Rectal smooth muscle tissue (tissue), 1 donor: ENCODE measurements at regions not wholly inside any gene's neighbourhood (a gene's known extent, or its start where the extent isn't known, plus 50 kb on each side); places are given as distances from the start of the nearest gene placed in this dataset.
"Not testable (repeated sequence)": the region's sequence is repeated elsewhere in the genome, so short reads cannot be mapped to it uniquely, and the experiment has no call there.

Experiments
- H3K27ac ChIP-seq: one replicate; pipeline ENCODE4 v1.7.0; 2013; ENCODE audit warnings: low read depth, low read length, inconsistent platforms
- H3K27me3 ChIP-seq: one replicate; pipeline ENCODE4 v1.7.0; 2013; ENCODE audit warnings: low read length; ENCODE audit not compliant: control insufficient read depth, insufficient read depth
- H3K36me3 ChIP-seq: one replicate; pipeline ENCODE4 v1.7.0; 2013; ENCODE audit warnings: low read length; ENCODE audit not compliant: control insufficient read depth, insufficient read depth
- H3K4me1 ChIP-seq: one replicate; pipeline ENCODE4 v1.7.0; 2013; ENCODE audit warnings: low read length; ENCODE audit not compliant: control insufficient read depth, insufficient read depth
- H3K4me3 ChIP-seq: one replicate; pipeline ENCODE4 v1.7.0; 2013; ENCODE audit warnings: low read length
- H3K9ac ChIP-seq: one replicate; pipeline ENCODE4 v1.7.0; 2013; ENCODE audit warnings: low read length

DNA sequence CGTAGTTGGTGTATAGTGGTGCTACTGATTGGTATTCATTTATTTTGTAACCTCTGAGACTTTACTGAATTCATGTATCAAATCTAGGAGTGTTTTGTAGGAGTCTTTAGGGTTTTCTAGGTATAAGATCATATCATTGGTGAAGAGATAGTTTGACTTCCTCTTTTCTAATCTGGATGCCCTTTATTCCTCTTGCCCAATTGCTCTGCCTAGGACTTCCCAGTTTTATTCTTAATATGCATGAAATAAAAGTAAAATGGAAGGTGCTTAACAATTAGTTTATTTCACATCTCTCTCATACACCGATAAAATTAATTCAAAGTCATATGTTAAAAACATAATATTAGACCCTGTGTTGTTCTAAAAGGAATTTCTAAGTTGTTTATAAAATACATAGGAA lies 95.2 kb downstream of the CCDC74A start:
- not testable (repeated sequence) for H3K27ac ChIP-seq, H3K4me3 ChIP-seq, H3K4me1 ChIP-seq, H3K27me3 ChIP-seq, H3K36me3 ChIP-seq, H3K9ac ChIP-seq

- not testable (repeated sequence) for H3K27me3 ChIP-seq, H3K4me3 ChIP-seq, H3K27ac ChIP-seq, H3K36me3 ChIP-seq, H3K9ac ChIP-seq, H3K4me1 ChIP-seq
Measured at GRCh38 chr2:131626011-131626410, 98.3 kb downstream of the CCDC74A start.

GRCh38 chr2:131626565-131626964 lies 98.9 kb downstream of the CCDC74A start:
- H3K27ac ChIP-seq: not testable (repeated sequence)

GRCh38 chr2:131627777-131628176 lies 100.1 kb downstream of the CCDC74A start:
- H3K27me3 ChIP-seq, H3K27ac ChIP-seq, H3K4me1 ChIP-seq, H3K36me3 ChIP-seq, H3K9ac ChIP-seq, H3K4me3 ChIP-seq: not testable (repeated sequence)

More at GRCh38 chr2:131626565-131626964, 98.9 kb downstream of the CCDC74A start:
- H3K4me1 ChIP-seq, H3K4me3 ChIP-seq, H3K27me3 ChIP-seq, H3K36me3 ChIP-seq, H3K9ac ChIP-seq: not testable (repeated sequence)

DNA sequence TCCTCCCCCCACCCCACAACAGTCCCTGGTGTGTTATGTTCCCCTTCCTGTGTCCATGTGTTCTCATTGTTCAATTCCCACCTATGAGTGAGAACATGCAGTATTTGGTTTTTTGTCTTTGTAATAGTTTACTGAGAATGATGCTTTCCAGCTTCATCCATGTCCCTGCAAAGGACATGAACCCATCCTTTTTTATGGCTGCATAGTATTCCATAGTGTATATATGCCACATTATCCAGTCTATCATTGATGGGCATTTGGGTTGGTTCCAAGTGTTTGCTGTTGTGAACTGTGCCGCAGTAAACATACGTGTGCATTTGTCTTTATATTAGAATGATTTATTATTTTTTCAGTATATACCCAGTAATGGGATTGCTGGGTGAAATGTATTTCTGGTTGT lies 104.0 kb downstream of the CCDC74A start:
- not testable (repeated sequence) for H3K9ac ChIP-seq, H3K4me3 ChIP-seq

GRCh38 chr2:131633405-131633804 lies 105.7 kb downstream of the CCDC74A start:
- not testable (repeated sequence) for H3K9ac ChIP-seq, H3K27me3 ChIP-seq, H3K4me3 ChIP-seq, H3K4me1 ChIP-seq, H3K27ac ChIP-seq, H3K36me3 ChIP-seq

More for the DNA sequence above, 104.0 kb downstream of the CCDC74A start:
- not testable (repeated sequence) for H3K4me1 ChIP-seq, H3K36me3 ChIP-seq, H3K27me3 ChIP-seq, H3K27ac ChIP-seq

DNA sequence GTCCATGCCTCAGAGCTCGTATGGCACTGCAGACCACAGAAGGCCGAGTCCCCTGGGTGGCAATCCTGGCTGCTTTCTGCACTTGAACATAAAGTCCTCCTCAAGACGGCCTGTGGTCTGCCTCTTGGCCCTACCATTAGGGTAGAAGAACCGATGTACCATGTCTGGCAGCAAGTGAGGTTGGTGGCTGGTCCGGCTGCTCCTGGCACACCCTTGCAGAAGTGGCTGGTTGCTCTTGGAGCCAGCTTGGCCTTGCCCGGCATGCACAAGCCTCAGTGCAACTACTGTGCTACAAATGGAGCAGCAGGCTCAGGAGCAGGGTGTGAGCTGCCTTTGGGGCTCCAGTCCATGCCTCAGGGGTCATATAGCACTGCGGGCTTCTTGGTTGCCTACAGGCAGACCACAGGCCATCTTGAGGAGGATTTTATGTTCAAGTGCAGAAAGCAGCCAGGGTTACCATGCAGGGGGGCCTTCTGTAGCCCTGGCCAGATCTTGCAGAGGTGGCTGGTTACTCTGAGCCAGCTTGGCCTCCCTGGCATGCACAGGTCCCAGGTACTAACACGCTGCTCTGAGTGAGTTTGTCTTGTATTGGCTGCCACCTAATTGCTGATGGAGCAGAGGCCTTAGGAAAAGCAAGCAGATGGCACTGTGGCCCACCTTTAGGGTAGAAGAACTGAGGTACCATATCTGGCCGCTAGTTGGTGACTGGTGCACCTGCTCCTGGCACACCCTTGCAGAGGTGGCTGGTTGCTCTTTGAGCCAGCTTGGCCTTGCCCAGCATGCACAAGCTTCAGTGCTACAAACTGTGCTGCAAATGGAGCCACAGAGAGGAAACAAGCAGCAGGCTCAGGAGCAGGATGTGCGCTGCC lies 106.4 kb downstream of the CCDC74A start:
- not testable (repeated sequence) for H3K27ac ChIP-seq, H3K27me3 ChIP-seq, H3K36me3 ChIP-seq, H3K9ac ChIP-seq, H3K4me3 ChIP-seq, H3K4me1 ChIP-seq

GRCh38 chr2:131635611-131636010 lies 107.9 kb downstream of the CCDC74A start:
- no peaks in the 10 kb centered on the region for H3K36me3 ChIP-seq
- H3K27ac ChIP-seq: no peak overlapping the region
- no peak overlapping the region for H3K4me3 ChIP-seq
- no peak overlapping the region for H3K9ac ChIP-seq
- no peaks in the 10 kb centered on the region for H3K4me1 ChIP-seq
- no peaks in the 10 kb centered on the region for H3K27me3 ChIP-seq

GRCh38 chr2:131636704-131637308 lies 109.1 kb downstream of the CCDC74A start:
- H3K27me3 ChIP-seq, H3K4me1 ChIP-seq, H3K27ac ChIP-seq, H3K4me3 ChIP-seq, H3K36me3 ChIP-seq, H3K9ac ChIP-seq: not testable (repeated sequence)

- H3K36me3 ChIP-seq, H3K4me1 ChIP-seq, H3K27me3 ChIP-seq, H3K9ac ChIP-seq, H3K4me3 ChIP-seq, H3K27ac ChIP-seq: not testable (repeated sequence)
Measured at GRCh38 chr2:131639001-131639620, 111.4 kb downstream of the CCDC74A start.

DNA sequence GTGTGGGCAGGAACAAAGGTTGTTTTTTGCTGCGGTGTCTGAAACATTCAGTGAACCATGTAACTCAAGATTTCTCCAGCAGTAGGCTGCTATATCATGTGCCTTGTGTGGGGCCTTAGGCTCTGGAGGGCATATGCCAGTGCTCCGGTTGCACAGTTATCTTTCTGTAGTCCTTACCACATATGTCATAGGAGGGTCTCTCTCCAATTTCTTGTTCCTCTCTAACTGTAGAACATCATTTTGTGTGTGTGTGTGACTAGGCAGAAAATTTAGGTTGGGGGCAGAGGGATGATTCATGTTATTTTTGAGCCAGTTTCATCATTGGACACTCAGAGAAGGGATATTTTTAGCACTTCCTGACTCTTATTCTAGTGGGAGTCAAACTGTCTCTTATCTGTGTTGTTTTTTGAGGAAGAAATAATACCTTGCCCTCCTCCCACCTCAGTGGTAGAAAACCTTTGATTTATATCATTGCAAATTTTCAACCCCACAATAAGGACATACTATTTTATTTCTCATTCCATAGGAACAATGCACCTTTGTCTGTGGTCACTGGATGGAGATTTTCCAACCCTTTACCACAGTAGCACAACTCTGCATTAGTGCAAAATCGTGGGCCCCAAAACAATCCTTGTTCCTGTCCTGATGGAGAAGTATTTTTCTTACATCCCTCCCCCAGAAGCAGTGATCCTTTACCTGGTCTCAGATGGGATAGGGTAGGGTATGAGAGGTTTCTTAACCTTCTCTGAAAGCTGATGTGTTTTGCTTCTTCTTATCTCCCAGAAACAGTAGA lies 113.9 kb downstream of the CCDC74A start:
- Histone ChIP-seq H3K27me3 (no peaks in the 10 kb centered on the region), H3K4me3 (no peak overlapping the region), H3K27ac (no peak overlapping the region), H3K9ac (no peak overlapping the region), H3K4me1 (no peaks in the 10 kb centered on the region), H3K36me3 (no peaks in the 10 kb centered on the region)

DNA sequence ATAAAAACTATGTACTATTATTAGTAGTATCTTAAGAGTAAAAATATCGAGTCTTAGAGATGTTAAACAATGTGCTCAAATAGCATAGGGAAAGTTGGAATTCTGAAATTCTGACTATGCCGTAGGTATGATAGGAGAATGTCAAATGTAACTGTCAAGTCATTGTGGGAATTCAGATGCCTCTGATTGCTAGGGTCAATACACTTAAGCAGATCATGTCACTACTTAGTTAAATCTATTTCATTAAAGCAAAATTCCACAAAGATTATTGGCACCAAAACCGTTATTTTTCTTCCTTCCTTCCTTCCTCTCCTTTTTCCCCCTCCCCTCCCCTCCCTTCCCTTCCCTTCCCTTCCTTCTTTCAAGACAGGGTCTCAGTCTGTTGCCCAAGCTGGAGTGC lies 115.5 kb downstream of the CCDC74A start:
- not testable (repeated sequence) for H3K27ac ChIP-seq, H3K4me3 ChIP-seq, H3K4me1 ChIP-seq, H3K36me3 ChIP-seq, H3K27me3 ChIP-seq, H3K9ac ChIP-seq
